D341Med (cell line): ENCODE measurements at regions not wholly inside any gene's neighbourhood (a gene's known extent, or its start where the extent isn't known, plus 50 kb on each side); places are given as distances from the start of the nearest gene placed in this dataset.
"Not testable (repeated sequence)": the region's sequence is repeated elsewhere in the genome, so short reads cannot be mapped to it uniquely, and the experiment has no call there.

ENCODE experiments used
- DNase-seq: peaks from one replicate; pipeline ENCODE4 v3.0.0; 2012; ENCODE audit warnings: low spot score

- no peak for DNase-seq
These were observed 391.6 kb downstream of the CDH11 start for GRCh38 chr16:64730261-64730660.

GRCh38 chr16:64724339-64724738, 397.5 kb downstream of the CDH11 start:
- DNase-seq, result no peak

- DNase-seq, result no peak
These were observed 403.4 kb downstream of the CDH11 start for GRCh38 chr16:64718486-64718885.

- no peak for DNase-seq
These were observed 404.0 kb downstream of the CDH11 start for GRCh38 chr16:64717871-64718270.

- no peak for DNase-seq
These were observed 406.2 kb downstream of the CDH11 start for GRCh38 chr16:64715624-64716023.

GRCh38 chr16:64712026-64712425, 409.8 kb downstream of the CDH11 start:
- DNase-seq, result no peak

GRCh38 chr16:64711596-64711995, 410.3 kb downstream of the CDH11 start:
- no peak for DNase-seq

GRCh38 chr16:64711026-64711425, 410.8 kb downstream of the CDH11 start:
- DNase-seq, result no peak

GRCh38 chr16:64705443-64705842, 416.4 kb downstream of the CDH11 start:
- DNase-seq, result no peak

GRCh38 chr16:64704386-64704785, 417.5 kb downstream of the CDH11 start:
- DNase-seq, result no peak

GRCh38 chr16:64702415-64702814, 419.4 kb downstream of the CDH11 start:
- no peak for DNase-seq

- DNase-seq, result no peak
These were observed 421.2 kb downstream of the CDH11 start for GRCh38 chr16:64700628-64701027.

- no peak for DNase-seq
These were observed 425.0 kb downstream of the CDH11 start for GRCh38 chr16:64696866-64697265.

- DNase-seq, result no peak
These were observed 426.2 kb downstream of the CDH11 start for GRCh38 chr16:64695684-64696083.

GRCh38 chr16:64693946-64694345, 427.9 kb downstream of the CDH11 start:
- DNase-seq, result no peak

- no peak for DNase-seq
These were observed 434.1 kb downstream of the CDH11 start for GRCh38 chr16:64687786-64688185.

- no peak for DNase-seq
These were observed 434.7 kb downstream of the CDH11 start for GRCh38 chr16:64687123-64687522.

GRCh38 chr16:64679976-64680690, 441.7 kb downstream of the CDH11 start:
- no peak for DNase-seq

GRCh38 chr16:64669573-64669972, 452.3 kb downstream of the CDH11 start:
- DNase-seq, result no peak

- DNase-seq, result no peak
These were observed 454.5 kb downstream of the CDH11 start for GRCh38 chr16:64667334-64667877.

- DNase-seq, result not testable (repeated sequence)
These were observed 459.6 kb downstream of the CDH11 start for GRCh38 chr16:64662312-64662711.

- no peak for DNase-seq
These were observed 462.0 kb downstream of the CDH11 start for GRCh38 chr16:64659866-64660265.

GRCh38 chr16:64657316-64658011, 464.4 kb downstream of the CDH11 start:
- DNase-seq, result no peak
